RWPE1 (cell line): ENCODE measurements at regions not wholly inside any gene's neighbourhood (a gene's known extent, or its start where the extent isn't known, plus 50 kb on each side); places are given as distances from the start of the nearest gene placed in this dataset.

Source experiments
- CTCF ChIA-PET: fragments of 350-600 bp; sonication (Branson Sonifier 250); formaldehyde crosslinking; extraction: SDS; loops from one replicate; lab custom pipeline; 2021; lab: Yijun Ruan, JAX
- POLR2A ChIA-PET: fragments of 400-600 bp; formaldehyde crosslinking; extraction: SDS; loops from one replicate; lab custom pipeline; 2020; ENCODE audit warnings: antibody characterized with exemption; ENCODE audit not compliant: low non-redundant PET; lab: Yijun Ruan, JAX
- DNase-seq: peaks from one replicate; pipeline ENCODE4 v3.0.0; 2012; ENCODE audit warnings: low spot score
- H3K27ac ChIP-seq: fragments of 450-650 bp; 2 replicates; pipeline ENCODE4 v1.5.1; 2017
- CTCF ChIP-seq: fragments of 450-650 bp; conservative IDR thresholded peaks from 2 replicates; pipeline ENCODE4 v1.5.1; 2017; ENCODE audit warnings: low read depth, mild to moderate bottlenecking

DNA sequence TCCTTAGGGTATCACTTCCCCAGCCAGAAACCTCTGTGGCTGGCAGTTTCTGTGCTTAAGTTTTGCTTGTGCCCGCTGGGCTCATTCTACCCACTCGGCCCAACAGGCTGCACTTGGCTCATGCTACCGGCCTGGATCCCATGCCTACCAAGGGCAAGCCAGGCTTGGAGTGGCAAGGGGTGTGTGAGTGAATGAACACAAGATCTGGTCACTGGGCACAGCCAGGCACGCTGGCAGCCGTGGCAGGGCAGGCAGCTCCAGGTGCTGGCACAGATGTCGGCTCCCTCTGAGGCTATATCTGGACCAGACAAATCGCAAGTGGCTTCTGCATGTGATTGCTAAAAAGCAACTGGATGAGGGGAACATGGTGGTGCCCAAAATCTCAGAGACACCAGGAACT, 740.5 kb upstream of the B3GALT2 start:
- no peak for TF ChIP-seq CTCF
- CTCF ChIA-PET = interaction anchor here (0.6 kb wide), 2 partner anchors 115 to 398 kb away, joined by 3 read pairs; no protein-coding TSS in a partner anchor
- DNase-seq = no peak
- no peak overlapping the region for H3K27ac ChIP-seq
- POLR2A ChIA-PET = no interaction called here

DNA sequence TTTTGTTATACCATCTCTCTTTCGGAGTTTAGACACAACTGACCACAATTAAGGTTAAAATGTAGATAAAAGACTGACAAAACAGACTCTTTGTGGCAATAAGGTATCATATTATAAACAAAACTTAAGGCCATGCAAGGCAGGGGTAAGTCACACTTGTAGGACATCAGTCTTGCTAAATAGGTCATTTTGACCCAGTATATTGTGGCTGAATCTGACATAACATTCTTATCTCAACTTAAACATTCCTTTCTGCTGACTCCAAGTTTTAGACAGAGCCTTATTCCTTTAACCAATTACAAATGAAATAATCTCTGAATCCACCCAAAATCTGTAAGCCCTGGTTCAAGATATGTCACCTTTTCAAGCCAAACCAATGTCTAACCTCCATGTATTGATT, 733.4 kb upstream of the B3GALT2 start:
- H3K27ac ChIP-seq = no peak overlapping the region
- TF ChIP-seq CTCF = no peak
- DNase-seq = no peak
- POLR2A ChIA-PET = no interaction called here
- CTCF ChIA-PET = no interaction called here

DNA sequence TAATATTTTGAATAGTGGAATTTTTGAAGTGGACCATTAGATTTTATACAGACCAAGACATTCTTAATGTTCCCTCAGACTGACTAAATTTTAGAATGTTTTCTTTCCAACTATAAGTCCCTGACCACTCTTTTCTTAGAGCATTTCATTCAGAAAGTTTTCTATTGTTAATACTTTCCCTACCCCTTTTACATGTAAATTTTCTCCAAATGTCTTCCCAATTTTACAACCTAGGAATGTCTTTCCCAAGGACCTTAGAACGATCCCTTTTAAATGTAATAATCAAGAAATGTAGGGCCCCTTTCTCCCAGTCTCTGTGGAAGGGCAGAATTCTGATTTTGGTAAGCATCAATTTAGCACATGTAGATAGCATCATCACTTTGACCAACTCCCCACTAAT, 730.0 kb upstream of the B3GALT2 start:
- no peak for TF ChIP-seq CTCF
- DNase-seq = no peak
- no peak overlapping the region for H3K27ac ChIP-seq
- ChIA-PET CTCF (no interaction called here), POLR2A (no interaction called here)

DNA sequence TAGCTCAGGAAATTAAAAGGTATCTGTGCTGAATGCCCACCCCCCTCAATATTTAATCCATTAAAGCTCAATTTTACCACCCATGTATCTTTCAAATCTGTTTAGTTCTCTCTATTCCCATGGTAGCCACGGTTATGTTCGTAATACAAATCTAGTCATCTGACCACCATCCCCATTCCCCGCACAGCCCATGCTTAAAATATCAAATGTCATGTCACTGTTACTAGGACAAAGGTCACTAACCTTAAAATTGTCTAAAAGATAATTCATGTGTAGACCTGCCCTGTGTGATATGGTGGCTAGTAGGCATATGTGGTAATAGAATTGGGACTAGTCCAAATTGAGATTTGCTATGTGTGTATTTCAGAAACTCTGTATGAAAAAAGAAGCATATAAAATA, 728.5 kb upstream of the B3GALT2 start:
- CTCF ChIA-PET = interaction anchor here (0.6 kb wide), 1 partner anchor 19 kb away, joined by 3 read pairs; no protein-coding TSS in a partner anchor
- POLR2A ChIA-PET = no interaction called here

DNA sequence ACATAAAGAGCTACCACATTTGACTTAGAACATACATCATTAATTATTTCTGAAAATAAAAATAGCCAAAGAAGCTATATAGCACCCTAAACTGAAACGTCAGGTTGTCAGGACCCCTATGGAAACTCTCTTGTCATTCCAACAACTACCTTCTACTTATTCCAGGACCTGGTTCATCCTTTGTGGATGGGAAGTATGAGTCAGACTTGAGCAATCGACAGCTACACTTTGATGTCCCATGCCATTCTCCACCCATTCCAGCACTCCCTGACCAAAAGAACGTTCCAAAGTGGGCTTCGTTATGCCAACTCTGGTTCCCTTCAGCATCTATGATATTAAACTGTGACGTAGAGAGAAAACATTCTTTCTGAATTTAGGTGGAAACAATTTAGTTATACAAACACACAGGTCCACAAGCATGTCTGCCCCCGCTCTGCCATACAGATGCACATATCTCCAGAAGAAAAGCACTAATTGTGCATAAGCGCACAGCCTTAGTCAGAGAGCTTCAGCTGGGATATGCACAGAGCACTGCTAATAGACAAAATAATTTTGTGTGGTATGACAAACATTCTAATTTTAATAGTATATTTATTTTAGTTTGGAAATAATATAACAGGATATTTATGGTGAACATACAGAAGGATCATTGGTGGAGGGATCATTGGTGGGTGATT, 723.1 kb upstream of the B3GALT2 start:
- ChIA-PET CTCF (no interaction called here), POLR2A (no interaction called here)
- no peak for TF ChIP-seq CTCF
- no peak overlapping the region for H3K27ac ChIP-seq
- peak; percentile 7 for DNase-seq

More for the DNA sequence above, 728.5 kb upstream of the B3GALT2 start:
- TF ChIP-seq CTCF = no peak
- DNase-seq = no peak
- H3K27ac ChIP-seq = no peak overlapping the region

- no peak for TF ChIP-seq CTCF
- no peak overlapping the region for H3K27ac ChIP-seq
- DNase-seq = no peak
- POLR2A ChIA-PET = no interaction called here
- CTCF ChIA-PET = no interaction called here
Observed at GRCh38 chr1:193905288-193906085, 719.1 kb upstream of the B3GALT2 start.
